ENCODE measurements at regions not wholly inside any gene's neighbourhood (a gene's known extent, or its start where the extent isn't known, plus 50 kb on each side); places are given as distances from the start of the nearest gene placed in this dataset.

DNA sequence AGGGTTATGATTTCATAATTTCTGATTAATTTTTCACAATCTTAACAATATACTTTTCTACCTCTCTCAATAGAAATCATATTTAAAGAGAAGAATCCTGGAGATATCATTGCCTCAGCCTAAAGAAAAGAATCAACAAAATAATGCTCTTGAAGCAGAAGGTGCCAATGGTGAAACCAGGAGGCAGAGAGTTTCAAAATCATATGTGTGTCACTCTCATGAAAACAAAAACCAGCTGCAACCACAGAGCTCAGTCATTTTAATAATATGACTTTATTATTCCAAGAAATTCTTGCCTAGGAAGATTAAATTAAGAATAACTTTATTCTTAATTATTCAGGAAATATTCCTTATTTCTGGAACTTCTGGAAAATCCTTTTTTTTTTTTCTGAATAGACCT, 266.8 kb upstream of the ACTBL2 start:
- TF ChIP-seq CTCF (conservative IDR thresholded peaks at IDR 0.05; ENCODE audit: low read depth, low read length) (no peak), EZH2 (IDR thresholded peaks at IDR 0.05; ENCODE audit: borderline replicate concordance, low read depth, low read length, poor library complexity, severe bottlenecking) (no peak)
